ENCODE measurements at regions not wholly inside any gene's neighbourhood (a gene's known extent, or its start where the extent isn't known, plus 50 kb on each side); places are given as distances from the start of the nearest gene placed in this dataset.

GRCh38 chr12:132410296-132410625 is 79.7 kb upstream of the FBRSL1 start:
- TF ChIP-seq CTCF (IDR thresholded peaks at IDR 0.05; ENCODE audit: extremely low read depth, missing control alignments) = no peak
- DNase-seq (ENCODE audit: low spot score) = no peak

- TF ChIP-seq CTCF (IDR thresholded peaks at IDR 0.05; ENCODE audit: extremely low read depth, missing control alignments) = no peak
- DNase-seq (ENCODE audit: low spot score) = no peak
Observed at GRCh38 chr12:132409495-132410295, 80.3 kb upstream of the FBRSL1 start.

GRCh38 chr12:132408626-132409494 is 79.5 kb upstream of the GALNT9 start:
- DNase-seq (ENCODE audit: low spot score) = no peak
- TF ChIP-seq CTCF (IDR thresholded peaks at IDR 0.05; ENCODE audit: extremely low read depth, missing control alignments) = no peak

GRCh38 chr12:132407992-132408391 is 78.6 kb upstream of the GALNT9 start:
- no peak for DNase-seq (ENCODE audit: low spot score)
- no peak for TF ChIP-seq CTCF (IDR thresholded peaks at IDR 0.05; ENCODE audit: extremely low read depth, missing control alignments)

- no peak for TF ChIP-seq CTCF (IDR thresholded peaks at IDR 0.05; ENCODE audit: extremely low read depth, missing control alignments)
- no peak for DNase-seq (ENCODE audit: low spot score)
Observed at GRCh38 chr12:132407451-132407961, 78.1 kb upstream of the GALNT9 start.

GRCh38 chr12:132406493-132407450 is 77.4 kb upstream of the GALNT9 start:
- no peak for TF ChIP-seq CTCF (IDR thresholded peaks at IDR 0.05; ENCODE audit: extremely low read depth, missing control alignments)
- DNase-seq (ENCODE audit: low spot score) = no peak

Data from GM20000 (cell line).